Stimulated activated CD4-positive, alpha-beta T cell treated with anti-CD3 and anti-CD28 coated beads, Interleukin-4, amount 100 ng/mL, for 1 hour (primary cell): ENCODE measurements at regions not wholly inside any gene's neighbourhood (a gene's known extent, or its start where the extent isn't known, plus 50 kb on each side); places are given as distances from the start of the nearest gene placed in this dataset.

ENCODE experiments used
- DNase-seq: peaks from one replicate; pipeline ENCODE4 v3.0.0-alpha.2; 2020

DNA sequence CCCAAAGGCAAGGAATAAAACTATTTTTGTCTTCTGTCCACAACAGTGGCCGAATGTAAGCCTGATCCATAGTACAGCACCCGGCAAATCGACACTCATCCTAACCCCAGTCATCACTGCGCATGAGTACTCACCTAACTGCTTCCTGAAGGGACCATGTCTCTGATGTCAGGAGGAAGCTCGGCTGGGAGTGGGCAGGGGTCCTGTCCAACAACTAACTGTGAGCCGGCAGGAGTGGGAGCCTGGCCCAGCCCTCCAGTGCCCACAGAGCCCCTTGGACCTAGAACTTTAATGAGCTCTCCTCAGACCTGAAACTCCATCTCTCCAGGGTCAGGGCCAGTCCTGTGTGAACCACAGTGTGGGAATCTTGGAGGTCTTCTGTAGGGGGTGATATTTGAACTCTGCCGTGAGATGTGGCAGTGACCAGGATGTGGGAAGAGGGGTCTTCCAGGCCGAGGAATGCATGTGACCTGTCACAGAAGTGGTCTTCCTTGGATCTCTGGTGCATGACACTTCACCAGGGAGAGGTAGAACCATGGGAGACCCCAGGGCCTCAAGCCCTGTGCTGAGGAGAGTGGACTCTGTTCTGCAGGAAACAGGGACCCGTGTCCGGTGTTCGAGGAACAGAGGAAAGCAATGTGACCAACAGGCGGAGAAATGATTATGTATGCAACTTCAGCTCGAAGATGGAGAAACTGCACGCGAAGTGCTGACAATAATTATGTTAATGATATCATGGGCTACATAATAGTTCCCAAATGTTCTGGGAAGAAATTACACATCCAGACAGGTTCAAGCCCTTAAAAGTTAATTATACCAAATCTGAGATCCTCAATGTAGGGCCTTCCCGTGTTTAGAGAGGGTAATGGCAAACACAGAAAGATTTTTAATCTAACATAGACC, 240.1 kb upstream of the HDAC4 start:
- DNase-seq = no peak

GRCh38 chr2:239640210-239640609, 239.4 kb upstream of the HDAC4 start:
- no peak for DNase-seq

GRCh38 chr2:239639421-239640185, 238.8 kb upstream of the HDAC4 start:
- no peak for DNase-seq

GRCh38 chr2:239638376-239638775, 237.6 kb upstream of the HDAC4 start:
- DNase-seq = no peak

DNA sequence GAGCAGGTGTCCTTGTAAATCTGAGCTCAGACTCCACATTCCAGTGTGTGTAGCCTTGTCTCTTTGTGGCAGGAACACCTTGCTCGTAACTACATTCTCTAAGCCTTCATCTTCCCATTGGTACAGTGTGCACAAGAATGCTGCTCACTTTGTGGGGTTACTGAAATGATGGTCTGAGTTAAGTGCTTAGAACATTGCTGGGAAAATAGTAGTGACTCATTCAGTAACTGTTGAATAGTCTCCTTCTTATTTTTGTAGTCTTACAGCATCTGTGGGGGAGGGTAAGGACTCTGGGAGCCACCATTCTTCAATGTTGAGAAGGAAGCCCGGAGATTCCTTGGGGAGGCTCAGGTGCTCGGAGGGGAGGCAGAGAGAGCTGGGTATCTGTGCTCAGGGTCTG, 236.0 kb upstream of the HDAC4 start:
- no peak for DNase-seq

- no peak for DNase-seq
Measured at GRCh38 chr2:239634769-239635168, 233.9 kb upstream of the HDAC4 start.

- no peak for DNase-seq
Measured at GRCh38 chr2:239630618-239631286, 229.9 kb upstream of the HDAC4 start.

- DNase-seq = no peak
Measured at GRCh38 chr2:239629926-239630617, 229.3 kb upstream of the HDAC4 start.

GRCh38 chr2:239626961-239627592, 226.3 kb upstream of the HDAC4 start:
- no peak for DNase-seq

DNA sequence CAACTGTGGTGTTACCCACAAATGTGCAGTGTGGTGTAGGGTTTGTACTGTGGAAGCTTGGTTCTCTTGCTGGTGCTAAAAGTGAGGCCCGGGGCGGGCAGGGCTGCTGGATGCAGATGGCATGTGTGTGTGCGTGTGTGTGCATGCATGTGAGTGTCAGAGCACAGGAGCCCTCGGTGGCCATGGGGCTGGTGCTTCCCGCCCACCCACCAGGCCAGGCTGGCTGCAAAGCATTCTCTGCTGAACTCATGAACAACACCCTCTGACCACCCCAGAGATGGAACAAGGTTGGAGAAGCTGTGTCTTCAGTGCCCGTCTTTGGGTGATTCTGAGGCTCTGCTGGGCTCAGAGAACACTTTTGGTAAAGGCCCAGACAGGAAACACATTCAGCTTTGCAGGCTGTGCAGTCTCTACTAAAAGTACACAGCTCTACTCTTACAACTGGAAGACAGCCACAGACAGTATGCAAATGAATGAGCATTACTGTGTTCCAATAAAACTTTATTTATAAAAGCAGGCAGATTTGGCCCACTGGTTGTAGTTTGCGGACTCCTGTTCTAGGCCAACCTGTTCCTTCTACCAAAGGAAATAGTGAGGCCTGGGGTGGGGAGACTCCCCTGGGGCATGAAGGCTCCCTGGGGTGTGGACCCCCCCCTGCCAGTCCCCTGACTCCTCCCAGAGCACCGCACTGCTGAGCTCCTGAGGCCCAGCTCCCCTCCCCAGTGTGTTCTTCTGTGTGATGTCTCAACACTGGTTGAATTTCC, 225.3 kb upstream of the HDAC4 start:
- DNase-seq = no peak

DNA sequence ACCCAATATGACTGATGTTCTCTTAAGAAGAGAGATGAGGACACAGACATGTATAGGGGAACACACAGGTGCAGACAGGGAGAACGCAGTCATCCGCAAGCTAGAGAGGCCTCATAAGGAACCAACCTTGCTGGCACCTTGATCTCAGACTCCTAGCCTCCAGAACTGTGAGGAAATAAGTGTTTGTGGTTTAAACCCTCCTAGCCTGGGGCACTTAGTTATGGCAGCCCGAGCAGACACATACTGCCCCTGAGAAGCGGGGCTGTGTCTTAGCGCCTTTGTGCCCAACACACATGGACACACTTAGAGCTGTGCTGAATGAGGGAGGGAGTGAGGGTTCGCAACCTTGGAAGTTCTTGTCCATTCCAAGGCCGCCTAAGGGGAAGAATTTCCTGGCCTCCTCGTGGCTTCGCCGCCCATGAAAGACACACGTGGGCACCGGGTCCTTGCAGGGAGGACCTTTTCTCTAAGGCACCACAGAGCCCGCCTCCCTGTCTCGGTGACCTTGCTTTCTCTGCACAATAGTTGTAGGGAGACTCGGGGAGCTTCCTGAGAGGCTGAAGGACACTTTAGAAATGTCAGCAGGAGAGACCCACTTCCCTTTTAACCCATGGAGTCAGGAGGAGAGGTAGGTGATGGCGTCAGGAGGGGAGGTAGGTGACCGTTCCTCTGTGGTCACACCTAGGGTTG, 224.5 kb upstream of the HDAC4 start:
- DNase-seq = no peak

GRCh38 chr2:239621611-239622010, 220.8 kb upstream of the HDAC4 start:
- no peak for DNase-seq

DNA sequence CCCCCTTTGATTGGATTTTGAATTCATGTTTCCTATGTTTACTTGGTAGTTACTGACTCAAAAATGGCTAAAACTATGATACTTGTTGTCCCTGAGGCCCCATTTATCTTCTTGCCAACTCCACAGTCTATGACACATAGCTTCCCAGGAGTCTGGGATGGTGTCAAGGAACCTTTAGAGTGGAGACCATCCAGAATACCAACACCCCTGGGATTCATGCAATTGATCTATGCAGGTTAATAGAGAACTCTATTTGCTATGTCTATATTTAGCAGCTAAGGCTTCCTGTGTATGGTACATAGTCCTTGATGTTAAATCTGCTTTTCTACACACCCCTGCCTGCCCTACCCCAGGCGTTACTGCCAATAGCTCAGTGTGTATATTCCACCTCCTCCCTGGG, 218.5 kb upstream of the HDAC4 start:
- DNase-seq = no peak

GRCh38 chr2:239616729-239617128, 215.9 kb upstream of the HDAC4 start:
- DNase-seq = no peak

DNA sequence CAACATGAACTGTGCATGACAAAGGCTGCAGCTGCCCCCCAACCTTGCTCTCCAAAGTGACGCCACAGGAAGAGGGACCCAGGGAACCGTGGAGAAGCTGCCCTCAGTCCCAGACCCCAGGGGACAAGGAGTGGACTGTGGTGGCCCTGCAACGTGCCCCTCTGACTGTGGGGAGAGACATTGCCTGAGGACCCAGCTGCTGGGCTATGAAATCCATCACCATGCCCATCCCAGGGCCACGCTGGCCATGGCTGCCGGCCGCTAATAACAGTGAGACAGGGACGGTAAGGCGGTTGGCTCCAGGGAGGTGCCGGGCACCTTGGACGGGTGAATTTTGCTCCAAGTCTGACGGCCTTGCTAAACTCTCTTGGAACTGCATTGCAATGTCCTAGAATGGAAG, 211.3 kb upstream of the HDAC4 start:
- no peak for DNase-seq

- no peak for DNase-seq
Measured at GRCh38 chr2:239611222-239611795, 210.5 kb upstream of the HDAC4 start.

DNA sequence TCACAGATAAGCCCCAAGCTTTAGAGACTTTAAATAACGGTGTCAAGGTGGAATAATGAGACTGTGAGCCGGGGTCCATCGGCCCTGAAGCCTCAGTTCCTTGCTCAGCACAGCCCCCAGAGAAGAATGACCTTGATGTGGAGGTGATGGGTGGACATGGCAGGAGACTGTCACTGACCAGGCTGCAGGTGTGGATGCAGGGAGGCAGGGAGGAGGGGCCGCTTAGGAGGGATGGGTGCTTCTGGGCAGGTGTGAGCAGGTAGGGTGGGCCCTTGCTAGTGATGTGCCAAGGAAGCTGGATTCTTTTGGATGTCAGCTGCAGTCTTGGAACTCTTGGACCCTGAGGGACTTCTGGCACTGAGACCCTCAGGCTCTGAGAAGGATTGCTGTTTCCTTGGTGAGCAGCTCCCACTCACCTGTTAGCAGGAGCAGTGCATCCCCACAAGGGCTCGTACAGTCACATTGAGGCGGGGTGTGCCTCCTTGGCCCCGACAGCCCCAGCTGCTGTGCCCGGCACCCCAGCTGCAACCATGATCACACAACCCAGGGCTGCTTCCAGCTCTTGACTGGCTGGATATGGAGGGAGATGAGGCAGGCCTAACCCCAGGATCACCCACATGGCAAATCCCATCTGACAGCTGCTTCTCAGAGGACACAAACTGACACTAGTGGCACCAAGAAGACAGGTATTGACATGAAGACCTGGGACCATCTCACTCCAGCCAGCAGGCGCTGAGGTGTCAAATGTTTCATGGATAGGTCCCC, 209.8 kb upstream of the HDAC4 start:
- no peak for DNase-seq

GRCh38 chr2:239609607-239610310, 208.9 kb upstream of the HDAC4 start:
- no peak for DNase-seq

DNA sequence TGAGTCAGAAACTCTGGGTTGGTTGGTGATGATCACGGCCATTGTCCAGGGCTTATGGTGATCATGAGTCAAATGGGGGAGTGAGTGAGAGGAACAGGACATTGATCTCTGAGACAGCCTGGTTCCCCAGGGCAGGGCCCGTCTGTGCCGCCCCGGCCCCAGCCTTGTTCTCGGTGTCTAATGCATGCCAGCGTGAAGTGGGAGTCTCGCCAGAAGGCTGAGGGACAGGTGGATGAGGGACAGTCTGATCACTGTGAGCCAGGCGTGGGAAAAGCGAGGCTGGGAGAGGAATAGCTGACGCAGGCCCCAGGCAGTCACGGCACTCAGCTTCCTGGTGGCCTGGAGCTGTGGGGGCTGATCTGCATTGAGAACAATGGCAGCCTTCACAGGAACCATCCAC, 208.3 kb upstream of the HDAC4 start:
- DNase-seq = no peak
